ENCODE measurements at regions not wholly inside any gene's neighbourhood (a gene's known extent, or its start where the extent isn't known, plus 50 kb on each side); places are given as distances from the start of the nearest gene placed in this dataset.

DNA sequence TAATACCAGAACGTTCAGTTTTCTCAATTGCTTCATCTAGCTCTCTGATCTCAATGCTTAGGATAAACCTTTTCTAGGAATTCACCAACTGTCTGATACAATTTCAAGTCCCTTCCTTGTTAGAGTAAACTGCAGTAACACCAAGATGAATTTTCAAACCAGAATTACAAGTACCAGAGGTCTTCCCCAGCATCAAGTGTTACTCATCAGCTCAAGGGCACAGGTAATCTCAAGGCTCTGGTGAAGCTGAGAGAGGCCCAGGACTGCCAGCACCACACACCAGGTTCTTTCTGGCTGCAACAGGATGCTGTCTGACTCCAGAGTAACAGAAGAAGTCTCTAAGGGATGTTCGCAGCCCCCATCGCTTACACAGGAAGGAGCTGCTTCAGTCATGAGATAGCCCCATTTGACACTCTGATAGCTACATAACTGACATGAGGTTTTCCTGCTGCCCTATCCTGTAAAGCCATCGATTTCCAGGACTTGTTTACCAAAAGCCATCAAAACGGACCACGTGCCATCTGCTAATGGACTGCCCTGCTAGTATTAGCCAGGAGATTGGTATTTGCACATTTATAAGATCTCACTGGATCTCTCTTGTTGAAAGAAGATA, 549.4 kb downstream of the UTRN start:
- BruUV-seq (replicated peaks) = no TSS peak
- intact Hi-C loops (cut with micrococcal nuclease; ENCODE audit: unreplicated experiment) = no loop called here

DNA sequence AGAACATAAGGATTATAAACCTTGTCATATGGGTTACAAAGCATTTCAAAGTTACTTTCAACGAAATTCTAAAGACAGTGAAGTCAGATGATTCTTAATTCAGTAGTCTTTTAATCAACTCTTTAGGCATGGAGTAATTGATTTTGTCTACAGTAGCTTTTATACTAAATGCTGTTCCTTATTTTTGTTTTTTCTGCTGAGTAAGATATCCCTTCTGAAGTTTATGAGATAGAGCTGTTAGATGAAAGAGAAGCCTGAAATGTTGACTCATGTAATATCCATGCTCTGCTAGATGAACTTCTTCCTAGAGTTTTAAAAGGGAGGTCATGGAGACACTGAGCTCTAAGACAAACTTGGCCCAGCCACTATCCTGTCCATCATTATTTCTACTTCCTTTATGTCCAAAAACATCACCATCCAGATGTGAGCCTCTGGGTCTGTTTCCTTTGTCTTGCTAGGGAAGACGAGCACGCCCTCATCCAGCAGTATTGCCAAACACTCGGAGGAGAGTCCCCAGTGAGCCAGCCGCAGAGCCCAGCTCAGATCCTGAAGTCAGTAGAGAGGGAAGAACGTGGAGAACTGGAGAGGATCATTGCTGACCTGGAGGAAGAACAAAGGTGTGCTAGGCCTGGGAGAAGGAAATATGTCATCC, 550.3 kb downstream of the UTRN start:
- Histone ChIP-seq H3K4me3 (ENCODE audit: low read depth in 2 of 2, low read length in 2 of 2) (no peak overlapping the region), H3K27ac (ENCODE audit: low read length) (no peak overlapping the region), H3K27me3 (ENCODE audit: control insufficient read depth, insufficient read depth, low read length) (no peaks in the 10 kb centered on the region), H3K9me3 (ENCODE audit: control insufficient read depth, insufficient read depth, low read depth, low read length) (no peaks in the 10 kb centered on the region), H3K36me3 (ENCODE audit: control insufficient read depth, insufficient read depth, low read length) (peaks cover 8% of the 10 kb centered on the region), H3K4me1 (ENCODE audit: control insufficient read depth, insufficient read depth, low read length) (no peaks in the 10 kb centered on the region)
- TF ChIP-seq REST (IDR thresholded peaks at IDR 0.05; ENCODE audit: insufficient read depth in 1 of 2, low read depth in 2 of 2, low read length in 1 of 2) (no peak), TCF7L2 (IDR thresholded peaks at IDR 0.05; ENCODE audit: low read depth, low read length) (no peak), POLR2AphosphoS5 (IDR thresholded peaks at IDR 0.05; ENCODE audit: low read depth, low read length) (no peak), CTCF (IDR thresholded peaks at IDR 0.05) (no peak), SIN3A (IDR thresholded peaks at IDR 0.05; ENCODE audit: borderline replicate concordance, insufficient read depth, low read depth, low read length) (no peak)
- no TSS peak for BruUV-seq (replicated peaks)
- ChIA-PET POLR2A (no interaction called here), CTCF (no interaction called here)
- DNase-seq (ENCODE audit: low read depth, low spot score) (no peak), ATAC-seq (no peak)
- intact Hi-C loops (cut with micrococcal nuclease; ENCODE audit: unreplicated experiment) = no loop called here
- in situ Hi-C loops (cut with HindIII; ENCODE audit: low pct_unique_long_range_greater_than_20kb, low sequenced_read_pairs) = no loop called here

More for the DNA sequence above, 549.4 kb downstream of the UTRN start:
- ATAC-seq = no peak
- H3K27me3 ChIP-seq (ENCODE audit: control insufficient read depth, insufficient read depth, low read length) = no peaks in the 10 kb centered on the region
- ChIA-PET CTCF (no interaction called here), POLR2A (no interaction called here)
- H3K27ac ChIP-seq (ENCODE audit: low read length) = no peak overlapping the region
- no peak for DNase-seq (ENCODE audit: low read depth, low spot score)
- TF ChIP-seq SIN3A (IDR thresholded peaks at IDR 0.05; ENCODE audit: borderline replicate concordance, insufficient read depth, low read depth, low read length) (no peak), REST (IDR thresholded peaks at IDR 0.05; ENCODE audit: insufficient read depth in 1 of 2, low read depth in 2 of 2, low read length in 1 of 2) (no peak), CTCF (IDR thresholded peaks at IDR 0.05) (no peak), TCF7L2 (IDR thresholded peaks at IDR 0.05; ENCODE audit: low read depth, low read length) (no peak), POLR2AphosphoS5 (IDR thresholded peaks at IDR 0.05; ENCODE audit: low read depth, low read length) (no peak)
- in situ Hi-C loops (cut with HindIII; ENCODE audit: low pct_unique_long_range_greater_than_20kb, low sequenced_read_pairs) = no loop called here
- no peak overlapping the region for H3K4me3 ChIP-seq (ENCODE audit: low read depth in 2 of 2, low read length in 2 of 2)
- H3K36me3 ChIP-seq (ENCODE audit: control insufficient read depth, insufficient read depth, low read length) = peaks cover 10% of the 10 kb centered on the region
- H3K9me3 ChIP-seq (ENCODE audit: control insufficient read depth, insufficient read depth, low read depth, low read length) = no peaks in the 10 kb centered on the region
- H3K4me1 ChIP-seq (ENCODE audit: control insufficient read depth, insufficient read depth, low read length) = no peaks in the 10 kb centered on the region
